ENCODE measurements at regions not wholly inside any gene's neighbourhood (a gene's known extent, or its start where the extent isn't known, plus 50 kb on each side); places are given as distances from the start of the nearest gene placed in this dataset.

DNA sequence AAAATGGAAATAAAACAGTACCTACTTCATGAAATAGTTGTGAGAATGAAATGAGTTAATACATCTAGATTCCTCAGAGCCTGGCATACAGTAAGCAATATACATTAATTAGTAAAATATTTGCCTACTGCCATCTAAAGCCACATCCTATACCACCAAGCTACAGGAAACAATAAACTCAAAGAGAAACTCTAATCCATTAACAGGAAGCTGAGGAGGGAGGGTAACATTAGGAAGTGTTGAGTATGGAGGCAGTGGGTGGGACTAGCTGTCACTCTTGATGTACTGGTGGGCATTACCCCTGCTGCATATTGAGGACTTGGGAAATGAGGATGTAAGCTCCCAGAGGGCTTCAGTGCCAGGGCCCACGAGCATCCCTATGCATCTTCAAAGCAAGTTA lies 396.5 kb downstream of the TNS1 start:
- H3K9me3 ChIP-seq (ENCODE audit: insufficient read depth, low read depth): no peaks in the 10 kb centered on the region
- intact Hi-C loops (cut with micrococcal nuclease; ENCODE audit: unreplicated experiment): no loop called here
- POLR2A ChIA-PET (ENCODE audit: unreplicated experiment): no interaction called here
- DNase-seq: no peak
- no peaks in the 10 kb centered on the region for H3K79me2 ChIP-seq (ENCODE audit: low read depth)
- H3K9me2 ChIP-seq (ENCODE audit: insufficient read depth): no peaks in the 10 kb centered on the region; the same call in 1 of the 2 replicates
- no peaks in the 10 kb centered on the region for H3F3A ChIP-seq (ENCODE audit: insufficient read depth, low read depth)
- no peak overlapping the region for H2AFZ ChIP-seq
- no peak overlapping the region for H3K4me3 ChIP-seq
- H3K36me3 ChIP-seq (ENCODE audit: low read depth): no peaks in the 10 kb centered on the region
- no peaks in the 10 kb centered on the region for H4K20me1 ChIP-seq (ENCODE audit: insufficient read depth)
- CTCF ChIA-PET: no interaction called here
- peaks cover 6% of the 10 kb centered on the region; the same call in 1 of the 2 replicates for H3K27me3 ChIP-seq (ENCODE audit: insufficient read depth, low read depth)
- no peak overlapping the region for H3K27ac ChIP-seq
- no TSS peak for BruUV-seq (replicated peaks)
- TF ChIP-seq, protein P1, sequence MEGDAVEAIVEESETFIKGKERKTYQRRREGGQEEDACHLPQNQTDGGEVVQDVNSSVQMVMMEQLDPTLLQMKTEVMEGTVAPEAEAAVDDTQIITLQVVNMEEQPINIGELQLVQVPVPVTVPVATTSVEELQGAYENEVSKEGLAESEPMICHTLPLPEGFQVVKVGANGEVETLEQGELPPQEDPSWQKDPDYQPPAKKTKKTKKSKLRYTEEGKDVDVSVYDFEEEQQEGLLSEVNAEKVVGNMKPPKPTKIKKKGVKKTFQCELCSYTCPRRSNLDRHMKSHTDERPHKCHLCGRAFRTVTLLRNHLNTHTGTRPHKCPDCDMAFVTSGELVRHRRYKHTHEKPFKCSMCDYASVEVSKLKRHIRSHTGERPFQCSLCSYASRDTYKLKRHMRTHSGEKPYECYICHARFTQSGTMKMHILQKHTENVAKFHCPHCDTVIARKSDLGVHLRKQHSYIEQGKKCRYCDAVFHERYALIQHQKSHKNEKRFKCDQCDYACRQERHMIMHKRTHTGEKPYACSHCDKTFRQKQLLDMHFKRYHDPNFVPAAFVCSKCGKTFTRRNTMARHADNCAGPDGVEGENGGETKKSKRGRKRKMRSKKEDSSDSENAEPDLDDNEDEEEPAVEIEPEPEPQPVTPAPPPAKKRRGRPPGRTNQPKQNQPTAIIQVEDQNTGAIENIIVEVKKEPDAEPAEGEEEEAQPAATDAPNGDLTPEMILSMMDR (conservative IDR thresholded peaks at IDR 0.05): no peak
- no peak for TF ChIP-seq EZH2 (IDR thresholded peaks at IDR 0.05; ENCODE audit: low read depth)
- H3K4me1 ChIP-seq (replicated peaks; ENCODE audit: insufficient read depth): 0 out of 2 replicates have a peak, but pooled peaks cover 5% of the 10 kb centered on the region
- H3K4me2 ChIP-seq: no peak overlapping the region

- no peak overlapping the region for H3K27ac ChIP-seq
- no peak for TF ChIP-seq EZH2 (IDR thresholded peaks at IDR 0.05; ENCODE audit: low read depth)
- TF ChIP-seq, protein P1 (conservative IDR thresholded peaks at IDR 0.05): no peak
- POLR2A ChIA-PET (ENCODE audit: unreplicated experiment): no interaction called here
- H3F3A ChIP-seq (ENCODE audit: insufficient read depth, low read depth): no peaks in the 10 kb centered on the region
- no peaks in the 10 kb centered on the region for H3K36me3 ChIP-seq (ENCODE audit: low read depth)
- no TSS peak for BruUV-seq (replicated peaks)
- H3K4me2 ChIP-seq: no peak overlapping the region
- no peaks in the 10 kb centered on the region for H4K20me1 ChIP-seq (ENCODE audit: insufficient read depth)
- H2AFZ ChIP-seq: no peak overlapping the region
- H3K27me3 ChIP-seq (ENCODE audit: insufficient read depth, low read depth): peaks cover 22% of the 10 kb centered on the region
- H3K79me2 ChIP-seq (ENCODE audit: low read depth): no peaks in the 10 kb centered on the region
- no peaks in the 10 kb centered on the region for H3K9me3 ChIP-seq (ENCODE audit: insufficient read depth, low read depth)
- DNase-seq: peak in 1 of 2 experiments; percentile 23
- H3K4me1 ChIP-seq (replicated peaks; ENCODE audit: insufficient read depth): 0 out of 2 replicates have a peak, but pooled peaks cover 5% of the 10 kb centered on the region
- no peak overlapping the region for H3K4me3 ChIP-seq
- H3K9me2 ChIP-seq (ENCODE audit: insufficient read depth): no peaks in the 10 kb centered on the region; the same call in 1 of the 2 replicates
- CTCF ChIA-PET: interaction anchor here (0.6 to 1.2 kb wide), 2 partner anchors 46 to 917 kb away, joined by 3 to 6 read pairs; no protein-coding TSS in a partner anchor
- intact Hi-C loops (cut with micrococcal nuclease; ENCODE audit: unreplicated experiment): no loop called here
Measured at GRCh38 chr2:217604527-217605194, 398.1 kb downstream of the TNS1 start.

DNA sequence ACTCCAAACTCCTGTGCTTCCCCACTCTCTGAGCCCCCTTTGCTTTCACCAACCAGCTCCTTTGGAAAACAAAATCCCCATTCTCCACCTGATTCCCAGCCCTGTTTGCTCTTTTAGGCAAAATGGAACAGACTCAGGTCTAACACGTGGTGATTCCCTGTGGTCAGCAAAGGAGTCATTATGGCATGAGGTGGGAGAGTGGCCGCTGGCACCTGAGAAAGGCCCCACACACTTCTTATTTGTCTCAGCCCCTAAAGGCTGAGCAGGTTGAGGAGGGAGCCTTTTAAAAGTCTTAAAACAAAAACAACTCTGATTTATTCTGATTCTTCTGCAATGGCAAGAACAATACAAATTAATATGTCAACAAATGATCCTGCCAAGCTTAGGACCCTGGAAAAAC lies 401.2 kb downstream of the TNS1 start:
- no peaks in the 10 kb centered on the region; the same call in none of the 2 replicates for H3K9me2 ChIP-seq (ENCODE audit: insufficient read depth)
- no peaks in the 10 kb centered on the region for H3K36me3 ChIP-seq (ENCODE audit: low read depth)
- no peak overlapping the region for H3K4me2 ChIP-seq
- no peaks in the 10 kb centered on the region for H3K9me3 ChIP-seq (ENCODE audit: insufficient read depth, low read depth)
- CTCF ChIA-PET: no interaction called here
- no peaks in the 10 kb centered on the region for H4K20me1 ChIP-seq (ENCODE audit: insufficient read depth)
- no peaks in the 10 kb centered on the region for H3F3A ChIP-seq (ENCODE audit: insufficient read depth, low read depth)
- DNase-seq: no peak
- H3K4me1 ChIP-seq (replicated peaks; ENCODE audit: insufficient read depth): 0 out of 2 replicates have a peak, but pooled peaks cover 5% of the 10 kb centered on the region
- H3K27me3 ChIP-seq (ENCODE audit: insufficient read depth, low read depth): peaks cover 37% of the 10 kb centered on the region
- TF ChIP-seq, protein P1 (conservative IDR thresholded peaks at IDR 0.05): no peak
- TF ChIP-seq EZH2 (IDR thresholded peaks at IDR 0.05; ENCODE audit: low read depth): no peak
- BruUV-seq (replicated peaks): no TSS peak
- no peak overlapping the region for H2AFZ ChIP-seq
- H3K79me2 ChIP-seq (ENCODE audit: low read depth): no peaks in the 10 kb centered on the region
- intact Hi-C loops (cut with micrococcal nuclease; ENCODE audit: unreplicated experiment): no loop called here
- POLR2A ChIA-PET (ENCODE audit: unreplicated experiment): no interaction called here
- H3K27ac ChIP-seq: no peak overlapping the region
- H3K4me3 ChIP-seq: no peak overlapping the region

All from PC-9 (cell line).